ENCODE measurements at regions not wholly inside any gene's neighbourhood (a gene's known extent, or its start where the extent isn't known, plus 50 kb on each side); places are given as distances from the start of the nearest gene placed in this dataset.

GRCh38 chr9:29800821-29801220, 2227.5 kb upstream of the C9orf72 start:
- H3K36me3 ChIP-seq (ENCODE audit: control insufficient read depth, insufficient read depth, low read length), result no peaks in the 10 kb centered on the region
- no peaks in the 10 kb centered on the region for H3K79me2 ChIP-seq (ENCODE audit: control insufficient read depth, insufficient read depth, low read length)
- no peak overlapping the region for H3K27ac ChIP-seq (ENCODE audit: extremely low read depth, low read depth, low read length)
- TF ChIP-seq ZEB2 (IDR thresholded peaks at IDR 0.05), result no peak
- intact Hi-C loops (cut with micrococcal nuclease) (no loop called here), in situ Hi-C loops (cut with MboI) (no loop called here)
- H3K9me1 ChIP-seq (ENCODE audit: control insufficient read depth, insufficient read depth, low read length), result no peaks in the 10 kb centered on the region
- no TSS peak for BruUV-seq (replicated peaks)
- H3K4me1 ChIP-seq (replicated peaks in 1 of 2; ENCODE audit: control insufficient read depth in 2 of 2, insufficient read depth in 2 of 2, low read length in 2 of 2), result no peaks in the 10 kb centered on the region
- H3K9ac ChIP-seq (ENCODE audit: insufficient read depth in 1 of 2, low read depth in 2 of 2, low read length in 2 of 2), result no peak overlapping the region
- no peak for DNase-seq (ENCODE audit: extremely low read depth in 1 of 4, low spot score in 3 of 4)
- ChIA-PET POLR2A (no interaction called here), CTCF (ENCODE audit: low intra/inter-chr PET ratio) (no interaction called here)
- H3K4me2 ChIP-seq (ENCODE audit: insufficient read depth, low read length), result no peak overlapping the region
- H4K20me1 ChIP-seq (replicated peaks; ENCODE audit: control insufficient read depth, insufficient read depth, low read length), result no peaks in the 10 kb centered on the region
- WGBS (ENCODE audit: insufficient coverage, low coverage, missing lambda C conversion rate), result no CpG with 5 or more reads among the region's 1 CpG
- no peak overlapping the region for H2AFZ ChIP-seq (ENCODE audit: low read depth, low read length)
- no peaks in the 10 kb centered on the region for H3K27me3 ChIP-seq (ENCODE audit: control insufficient read depth in 2 of 2, insufficient read depth in 2 of 2, low read length in 2 of 2)
- no peak for FAIRE-seq
- H3K4me3 ChIP-seq, result no peak overlapping the region
- no peak for ATAC-seq
- no peaks in the 10 kb centered on the region for H3K9me3 ChIP-seq (replicated peaks; ENCODE audit: control insufficient read depth, insufficient read depth, low read depth, low read length)

GRCh38 chr9:29802454-29802853, 2229.2 kb upstream of the C9orf72 start:
- POLR2A ChIA-PET, result no interaction called here
- WGBS (ENCODE audit: insufficient coverage, low coverage, missing lambda C conversion rate), result no CpG with 5 or more reads among the region's 3 CpGs
- Histone ChIP-seq H3K9me3 (replicated peaks; ENCODE audit: control insufficient read depth, insufficient read depth, low read depth, low read length) (no peaks in the 10 kb centered on the region), H3K4me1 (replicated peaks in 1 of 2; ENCODE audit: control insufficient read depth in 2 of 2, insufficient read depth in 2 of 2, low read length in 2 of 2) (no peaks in the 10 kb centered on the region), H4K20me1 (replicated peaks; ENCODE audit: control insufficient read depth, insufficient read depth, low read length) (no peaks in the 10 kb centered on the region), H3K36me3 (ENCODE audit: control insufficient read depth, insufficient read depth, low read length) (no peaks in the 10 kb centered on the region), H3K79me2 (ENCODE audit: control insufficient read depth, insufficient read depth, low read length) (no peaks in the 10 kb centered on the region), H3K27ac (ENCODE audit: extremely low read depth, low read depth, low read length) (no peak overlapping the region), H2AFZ (ENCODE audit: low read depth, low read length) (no peak overlapping the region), H3K27me3 (ENCODE audit: control insufficient read depth in 2 of 2, insufficient read depth in 2 of 2, low read length in 2 of 2) (no peaks in the 10 kb centered on the region), H3K4me3 (no peak overlapping the region), H3K9me1 (ENCODE audit: control insufficient read depth, insufficient read depth, low read length) (no peaks in the 10 kb centered on the region), H3K4me2 (ENCODE audit: insufficient read depth, low read length) (no peak overlapping the region), H3K9ac (ENCODE audit: insufficient read depth in 1 of 2, low read depth in 2 of 2, low read length in 2 of 2) (no peak overlapping the region)
- intact Hi-C loops (cut with micrococcal nuclease), result no loop called here
- no peak for DNase-seq (ENCODE audit: extremely low read depth in 1 of 4, low spot score in 3 of 4)
- no peak for ATAC-seq
- FAIRE-seq, result no peak
- in situ Hi-C loops (cut with MboI), result no loop called here
- no TSS peak for BruUV-seq (replicated peaks)
- CTCF ChIA-PET (ENCODE audit: low intra/inter-chr PET ratio), result no interaction called here
- TF ChIP-seq ELF4 (CRISPR knock-in tag; IDR thresholded peaks at IDR 0.05), result no peak
- TF ChIP-seq EZH2 (IDR thresholded peaks at IDR 0.05; ENCODE audit: borderline replicate concordance, low read depth, low read length), result no peak
- no peak for TF ChIP-seq HES1 (IDR thresholded peaks at IDR 0.05; ENCODE audit: low read depth)
- TF ChIP-seq CEBPZ (IDR thresholded peaks at IDR 0.05; ENCODE audit: borderline replicate concordance, low read depth, low read length), result no peak
- TF ChIP-seq ZNF583 (CRISPR knock-in tag; IDR thresholded peaks at IDR 0.05), result no peak
- no peak for TF ChIP-seq ZBTB49 (CRISPR knock-in tag; IDR thresholded peaks at IDR 0.05; ENCODE audit: borderline replicate concordance)
- TF ChIP-seq NR2F6 (CRISPR knock-in tag; IDR thresholded peaks at IDR 0.05), result no peak
- TF ChIP-seq RAD21 (CRISPR knock-in tag; conservative IDR thresholded peaks at IDR 0.05 in 1 of 2, IDR thresholded peaks at IDR 0.05 in 1 of 2), result no peak
- TF ChIP-seq TCF15 (CRISPR knock-in tag; IDR thresholded peaks at IDR 0.05), result no peak

All from K562 (cell line).